GM21529 (cell line): ENCODE measurements at regions not wholly inside any gene's neighbourhood (a gene's known extent, or its start where the extent isn't known, plus 50 kb on each side); places are given as distances from the start of the nearest gene placed in this dataset.

Experiments used
- ATAC-seq: cut with Tn5 transposase; IDR thresholded peaks from one replicate; pipeline ENCODE4 v1.9.1; 2021; ENCODE audit not compliant: unreplicated experiment

GRCh38 chr6:148652205-148652604, 94.6 kb upstream of the UST start:
- ATAC-seq = no peak

GRCh38 chr6:148653138-148653776, 93.6 kb upstream of the UST start:
- ATAC-seq = no peak

DNA sequence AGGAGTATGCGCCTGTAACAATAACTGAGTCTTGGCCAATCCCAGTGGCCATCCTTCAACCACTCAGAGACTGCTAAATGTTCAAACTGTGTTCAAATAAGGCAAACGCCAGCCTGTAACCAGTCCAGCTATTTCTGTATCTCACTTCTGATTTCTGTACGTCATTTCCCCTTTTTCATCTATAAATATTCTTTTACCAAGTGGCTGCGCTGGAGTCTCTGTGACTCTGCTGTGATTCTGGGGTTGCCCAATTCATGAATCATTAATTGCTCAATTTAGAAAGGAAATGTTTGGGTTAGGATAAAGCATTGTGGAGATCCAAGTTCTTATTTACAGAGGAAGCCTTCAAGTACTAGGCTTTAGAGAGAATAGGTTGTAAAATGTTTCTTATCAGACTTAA, 89.8 kb upstream of the UST start:
- ATAC-seq = no peak

DNA sequence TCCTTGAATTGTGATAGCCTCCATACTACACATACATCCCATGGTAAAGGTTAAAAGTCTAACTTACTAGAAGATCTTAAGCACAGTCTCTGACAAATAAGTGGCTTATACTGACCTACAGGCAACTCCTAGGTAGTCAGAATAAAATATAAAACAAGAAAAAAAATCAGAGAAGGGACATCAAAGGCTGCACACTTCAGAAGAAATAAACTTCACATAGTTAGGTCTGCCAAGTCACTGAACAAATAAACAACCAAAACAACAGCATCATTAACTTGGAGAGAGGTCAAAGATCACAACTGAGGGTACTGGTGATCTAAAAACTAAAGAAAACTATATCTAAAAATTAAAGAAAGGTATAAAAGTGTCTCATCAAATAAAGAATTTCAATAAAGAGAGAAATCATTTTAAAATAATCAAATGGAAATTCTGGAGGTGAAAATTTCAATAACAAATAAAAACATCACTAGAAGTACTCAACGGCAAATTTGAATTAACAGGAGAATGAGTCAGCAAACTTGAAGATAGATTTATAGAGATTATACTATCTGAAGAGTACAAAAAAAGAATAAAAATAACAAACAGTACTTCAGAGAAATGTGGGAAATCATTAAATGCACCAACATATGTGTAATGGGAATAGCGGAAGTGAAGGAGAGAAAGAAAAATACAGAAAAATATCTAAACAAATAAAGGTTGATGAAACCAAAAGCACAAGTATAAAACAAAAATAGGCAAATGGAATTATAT, 88.0 kb upstream of the UST start:
- no peak for ATAC-seq

- ATAC-seq = no peak
These were observed 79.4 kb upstream of the UST start for GRCh38 chr6:148667395-148667794.

GRCh38 chr6:148671085-148671484, 75.7 kb upstream of the UST start:
- no peak for ATAC-seq

- ATAC-seq = no peak
These were observed 74.9 kb upstream of the UST start for GRCh38 chr6:148671952-148672351.

- ATAC-seq = no peak
These were observed 72.5 kb upstream of the UST start for GRCh38 chr6:148674306-148674705.

DNA sequence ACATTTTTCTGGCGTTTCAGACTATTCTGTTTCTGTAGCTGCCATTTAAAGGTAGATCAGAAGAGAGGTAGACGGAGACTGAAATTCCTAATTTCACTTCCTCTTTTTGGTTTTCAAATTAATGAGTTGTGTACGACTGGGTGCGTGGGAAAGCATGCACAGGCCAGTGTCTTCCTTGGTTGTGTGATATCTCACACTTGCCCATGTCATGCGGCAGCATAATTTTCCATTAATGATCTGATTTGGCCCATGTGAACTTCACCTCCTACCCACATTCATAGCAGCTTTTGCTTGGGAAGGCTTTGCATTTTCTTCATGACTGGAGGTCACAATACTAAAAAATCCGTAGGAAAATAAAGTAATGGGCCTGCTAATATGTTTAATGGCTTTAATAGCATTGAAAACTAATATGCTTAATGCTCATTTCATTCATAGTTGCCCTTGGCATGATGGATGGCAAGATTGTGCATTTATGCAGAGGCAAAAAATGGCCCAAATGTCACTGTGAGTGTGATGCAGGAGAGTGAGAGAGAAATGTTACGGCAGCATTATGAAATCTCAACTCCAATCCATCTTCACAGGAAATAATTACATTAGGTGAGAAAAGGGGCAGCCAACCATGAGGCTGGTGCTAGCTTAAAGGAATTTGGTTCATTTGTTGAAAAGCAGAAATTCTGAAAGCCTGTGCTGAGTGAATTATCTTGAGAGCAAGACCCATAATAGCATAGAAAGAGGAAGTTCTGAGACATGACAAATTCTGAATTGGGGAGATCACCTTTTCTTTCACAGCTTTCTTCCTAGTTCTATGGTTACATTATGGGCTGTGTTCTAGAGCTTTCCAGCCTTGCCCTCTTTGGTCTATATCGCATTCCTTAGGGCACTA, 69.0 kb upstream of the UST start:
- ATAC-seq = peak; percentile 89

GRCh38 chr6:148678682-148679081, 68.1 kb upstream of the UST start:
- no peak for ATAC-seq

GRCh38 chr6:148681666-148682065, 65.2 kb upstream of the UST start:
- ATAC-seq = no peak

DNA sequence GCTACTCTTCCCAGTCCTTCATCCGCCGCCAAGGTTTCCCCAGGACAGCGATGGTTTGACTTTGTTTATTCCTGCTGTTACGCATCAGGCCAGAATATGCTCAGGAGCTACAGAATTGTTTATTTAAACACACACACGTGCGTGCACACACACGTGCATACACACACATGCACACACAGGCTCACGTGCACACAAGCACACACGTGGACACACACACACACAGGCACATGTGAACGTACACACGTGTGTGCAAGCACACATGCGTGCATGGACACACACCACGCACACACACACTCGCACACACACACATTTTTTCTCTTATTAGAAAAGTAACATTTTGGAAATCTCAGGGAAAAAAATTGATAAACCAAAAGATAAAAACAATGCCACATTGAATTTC, 64.6 kb upstream of the UST start:
- no peak for ATAC-seq

GRCh38 chr6:148682990-148683389, 63.8 kb upstream of the UST start:
- ATAC-seq = no peak

- no peak for ATAC-seq
These were observed 57.7 kb upstream of the UST start for GRCh38 chr6:148689168-148689567.

GRCh38 chr6:148693882-148694484, 52.8 kb upstream of the UST start:
- peak; percentile 86 for ATAC-seq
